NCI-H2196 (cell line): ENCODE measurements at regions not wholly inside any gene's neighbourhood (a gene's known extent, or its start where the extent isn't known, plus 50 kb on each side); places are given as distances from the start of the nearest gene placed in this dataset.
"Not testable (repeated sequence)": the region's sequence is repeated elsewhere in the genome, so short reads cannot be mapped to it uniquely, and the experiment has no call there.

ENCODE experiments used
- DNase-seq: peaks from one replicate; lab custom pipeline; 2025; ENCODE audit not compliant: unreplicated experiment; lab: John Stamatoyannopoulos, UW

DNA sequence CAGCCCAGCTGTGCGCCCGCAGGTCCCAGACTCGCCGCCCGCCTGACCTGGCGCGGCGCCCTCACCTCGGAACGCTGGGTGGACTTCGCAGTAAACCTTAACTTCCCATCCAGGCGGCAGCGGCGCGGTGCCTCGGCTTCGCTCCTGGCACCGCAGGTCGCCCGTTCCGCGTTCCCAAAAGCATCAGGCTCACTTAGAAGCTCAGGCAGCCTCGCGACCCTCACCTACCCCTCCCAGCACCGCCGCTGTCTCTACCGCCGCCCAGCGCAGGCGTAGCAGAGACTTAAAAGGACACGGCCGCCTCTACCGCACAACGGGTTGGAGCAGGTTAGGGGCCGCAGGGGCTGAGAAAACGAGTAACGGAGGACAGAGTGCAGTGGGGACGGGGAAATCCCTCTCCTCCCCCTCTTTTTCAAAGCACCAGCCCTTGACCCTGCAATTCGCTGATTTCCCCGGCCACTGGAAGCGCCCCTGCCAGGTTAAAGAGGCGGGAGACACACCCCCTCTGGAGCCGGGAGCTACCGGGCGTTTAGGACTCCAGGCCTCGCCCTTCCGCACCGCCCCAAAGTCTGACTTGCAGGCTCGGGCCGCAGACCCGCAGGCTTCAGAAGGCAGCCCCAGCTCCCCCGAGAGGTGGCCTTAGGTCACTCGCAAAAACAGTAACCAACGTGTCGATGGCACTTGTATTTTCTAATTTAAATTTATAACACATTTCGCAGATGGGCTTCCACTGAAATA is 328.5 kb downstream of the FAM72C start:
- no peak for DNase-seq

DNA sequence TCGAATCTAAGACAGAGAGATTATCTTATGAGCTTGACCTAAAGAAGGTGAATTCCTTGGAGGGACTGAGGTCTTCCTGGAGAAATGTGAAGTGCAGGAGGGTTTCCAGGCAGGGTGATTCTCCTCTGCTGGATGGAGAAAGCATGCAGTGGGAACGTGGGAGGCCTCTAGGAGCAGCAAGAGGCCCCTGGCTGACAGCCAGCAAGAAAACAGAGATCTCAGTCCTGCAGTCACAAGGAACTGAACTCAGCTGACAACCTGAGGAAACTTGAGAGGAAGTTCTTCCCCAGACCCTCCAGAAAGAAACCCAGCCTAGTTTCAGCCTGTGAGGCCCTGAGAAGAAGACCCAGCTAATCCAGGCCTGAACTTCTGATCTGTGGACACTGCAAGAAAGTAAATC is 345.9 kb downstream of the FAM72C start:
- no peak for DNase-seq

DNA sequence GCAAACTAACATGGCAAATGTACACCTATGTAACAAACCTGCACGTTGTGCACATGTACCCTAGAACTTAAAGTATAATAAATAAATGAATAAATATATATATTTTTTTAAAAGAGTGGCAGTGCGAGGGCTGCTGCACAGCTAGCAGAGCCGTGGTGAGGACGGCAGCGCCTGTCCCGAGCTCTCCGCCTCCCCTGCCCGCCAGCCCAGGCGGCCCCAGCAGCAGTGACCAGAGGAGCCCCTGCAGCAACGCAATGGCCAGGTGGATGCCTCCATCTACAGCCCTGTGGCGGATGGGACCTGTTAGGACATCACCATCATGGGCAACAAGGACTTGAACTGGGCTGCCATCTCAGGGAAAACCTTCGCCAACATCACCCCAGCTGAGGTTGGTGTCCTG is 351.9 kb downstream of the FAM72C start:
- DNase-seq = no peak

DNA sequence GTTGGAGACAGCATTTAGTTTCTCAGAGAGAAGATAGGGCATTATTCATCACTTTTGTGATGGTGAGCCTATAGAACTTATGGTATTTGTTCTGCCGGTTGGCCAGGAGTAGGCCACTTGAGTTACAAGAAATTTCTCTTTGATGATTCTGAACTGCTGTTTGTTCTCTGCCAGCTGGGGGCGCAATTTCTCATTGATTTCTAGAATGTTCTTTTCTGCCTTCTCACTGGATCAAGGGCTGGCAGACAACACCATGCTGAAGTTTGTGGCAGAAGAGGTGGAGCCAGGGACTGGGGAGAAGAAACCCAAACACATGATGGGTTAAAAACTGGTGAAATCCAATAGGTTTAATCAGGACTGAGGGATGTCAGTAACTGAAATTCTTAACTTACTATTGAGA is 360.6 kb downstream of the FAM72C start:
- no peak for DNase-seq

DNA sequence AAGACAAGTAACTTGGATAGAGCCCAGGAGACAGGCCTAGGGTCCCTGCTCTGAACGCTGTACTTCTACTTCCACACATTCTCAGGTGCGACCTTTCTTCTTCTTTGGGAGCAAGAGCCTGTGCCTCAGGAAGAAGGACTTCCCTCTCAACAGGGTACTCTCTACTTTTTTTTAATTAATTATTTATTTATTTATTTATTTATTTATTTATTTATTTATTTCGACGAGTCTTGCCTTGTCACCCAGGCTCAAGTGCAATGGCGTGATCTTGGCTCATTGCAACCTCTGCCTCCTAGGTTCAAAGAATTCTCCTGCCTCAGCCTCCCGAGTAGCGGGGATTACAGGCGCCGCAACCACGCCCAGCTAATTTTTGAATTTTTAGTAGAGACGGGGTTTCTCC is 361.6 kb downstream of the FAM72C start:
- DNase-seq = no peak

DNA sequence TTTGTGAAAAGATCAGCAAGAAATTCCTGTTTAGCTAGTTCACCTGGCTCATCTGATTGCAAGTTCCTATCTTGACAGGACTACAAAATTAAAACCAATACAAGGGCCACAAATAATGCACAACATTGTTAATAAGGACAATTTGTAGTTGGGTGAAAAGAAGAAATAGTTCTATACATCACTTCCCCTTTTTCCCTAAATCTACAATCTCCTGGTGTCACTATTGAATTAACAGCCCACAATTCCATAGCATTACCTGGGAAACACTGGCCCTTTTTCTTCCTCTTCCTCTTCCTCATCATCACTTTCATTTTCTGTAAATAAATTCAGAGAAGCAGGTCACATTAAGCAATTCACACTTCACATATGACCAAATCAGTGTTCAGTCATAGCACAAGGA is 366.9 kb downstream of the FAM72C start:
- DNase-seq = no peak

DNA sequence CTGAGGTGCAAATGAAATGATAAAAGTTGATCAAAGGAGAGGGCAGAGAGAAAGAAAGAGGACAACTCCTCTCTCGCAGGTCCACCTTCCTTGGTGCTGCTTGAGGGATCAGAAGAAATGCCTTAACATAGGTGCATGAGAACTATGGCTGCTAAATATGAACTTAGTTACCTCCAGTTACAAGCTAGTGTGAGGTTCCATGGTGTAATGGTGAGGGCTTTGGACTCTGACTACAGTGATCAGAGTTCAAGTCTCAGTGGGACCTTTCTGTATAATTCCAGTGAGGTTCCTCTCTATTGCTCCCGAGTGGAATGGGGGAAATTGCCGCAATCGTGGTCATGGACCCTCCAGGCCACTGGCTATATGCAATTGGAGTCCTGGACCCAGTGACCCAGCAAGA is 387.3 kb downstream of the FAM72C start:
- DNase-seq = no peak

DNA sequence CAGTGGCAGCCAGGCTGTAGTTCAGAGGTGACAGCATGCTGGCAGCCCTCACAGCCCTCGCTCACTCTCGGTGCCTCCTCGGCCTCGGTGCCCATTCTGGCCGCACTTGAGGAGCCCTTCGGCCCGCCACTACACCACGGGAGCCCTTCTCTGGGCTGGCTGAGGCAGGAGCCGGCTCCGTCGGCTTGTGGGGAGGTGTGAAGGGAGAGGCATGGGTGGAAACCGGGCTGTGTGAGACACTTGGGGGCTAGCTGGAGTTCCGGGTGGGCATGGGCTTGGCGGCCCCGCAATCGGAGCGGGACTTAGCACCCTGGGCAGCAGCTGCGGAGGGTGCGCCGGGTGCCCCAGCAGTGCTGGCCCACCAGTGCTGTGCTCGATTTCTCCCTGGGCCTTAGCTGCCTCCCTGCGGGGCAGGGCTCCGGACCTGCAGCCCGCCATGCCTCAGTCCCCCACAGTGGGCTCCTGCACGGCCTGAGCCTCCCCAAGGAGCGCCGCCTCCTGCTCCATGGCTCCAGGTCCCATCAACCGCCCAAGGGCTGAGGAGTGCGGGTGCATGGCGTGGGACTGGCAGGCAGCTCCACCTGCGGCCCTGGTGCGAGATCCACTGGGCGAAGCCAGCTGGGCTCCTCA is 396.8 kb downstream of the FAM72C start:
- no peak for DNase-seq

DNA sequence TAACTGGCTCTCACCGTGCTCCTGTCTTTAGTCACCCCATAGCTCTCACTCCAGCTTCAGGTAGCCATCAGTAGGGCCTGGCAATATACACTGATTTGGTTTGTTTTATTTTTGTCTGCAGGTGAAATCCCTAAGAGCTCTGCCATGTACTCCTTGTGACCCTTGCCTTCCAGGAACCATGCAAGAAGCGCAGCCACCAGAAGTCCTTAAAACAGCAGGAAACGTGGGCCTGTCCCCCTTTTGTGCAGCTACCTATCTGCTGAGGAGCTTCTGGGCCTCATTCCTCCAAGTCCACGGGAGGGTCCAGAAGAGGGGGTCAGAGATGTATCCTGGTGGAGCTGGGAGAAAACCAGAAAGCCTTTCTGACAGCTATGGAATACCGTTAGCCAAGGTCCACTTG is 399.1 kb downstream of the FAM72C start:
- DNase-seq = not testable (repeated sequence)

DNA sequence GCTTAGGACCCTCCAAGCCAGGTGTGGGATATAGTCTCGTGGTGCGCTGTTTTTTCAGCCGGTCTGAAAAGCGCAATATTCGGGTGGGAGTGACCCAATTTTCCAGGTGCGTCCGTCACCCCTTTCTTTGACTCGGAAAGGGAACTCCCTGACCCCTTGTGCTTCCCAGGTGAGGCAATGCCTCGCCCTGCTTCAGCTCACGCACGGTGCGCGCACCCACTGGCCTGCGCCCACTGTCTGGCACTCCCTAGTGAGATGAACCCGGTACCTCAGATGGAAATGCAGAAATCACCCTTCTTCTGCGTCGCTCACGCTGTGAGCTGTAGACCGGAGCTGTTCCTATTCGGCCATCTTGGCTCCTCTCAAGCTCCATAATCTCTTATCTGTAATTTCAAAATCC is 408.0 kb downstream of the FAM72C start:
- DNase-seq = not testable (repeated sequence)

DNA sequence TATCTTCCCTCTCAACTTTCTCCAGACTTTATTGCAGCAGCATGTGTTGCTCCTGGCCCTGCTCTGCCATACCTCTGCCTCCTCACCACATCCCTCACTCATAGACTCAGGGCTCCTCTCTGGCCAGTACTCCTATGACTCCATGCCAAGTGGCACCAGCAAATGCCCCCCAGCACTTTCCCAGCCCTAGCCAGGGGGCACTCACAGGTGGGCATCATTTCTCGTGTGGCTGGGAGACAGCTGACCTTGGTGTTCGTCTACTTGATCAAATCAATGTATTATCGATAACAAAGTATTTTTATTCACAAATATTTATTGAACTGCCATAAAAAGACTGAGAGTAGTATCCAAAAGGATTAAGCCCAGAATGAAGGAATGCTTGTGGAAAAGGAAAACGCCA is 418.2 kb downstream of the FAM72C start:
- no peak for DNase-seq

DNA sequence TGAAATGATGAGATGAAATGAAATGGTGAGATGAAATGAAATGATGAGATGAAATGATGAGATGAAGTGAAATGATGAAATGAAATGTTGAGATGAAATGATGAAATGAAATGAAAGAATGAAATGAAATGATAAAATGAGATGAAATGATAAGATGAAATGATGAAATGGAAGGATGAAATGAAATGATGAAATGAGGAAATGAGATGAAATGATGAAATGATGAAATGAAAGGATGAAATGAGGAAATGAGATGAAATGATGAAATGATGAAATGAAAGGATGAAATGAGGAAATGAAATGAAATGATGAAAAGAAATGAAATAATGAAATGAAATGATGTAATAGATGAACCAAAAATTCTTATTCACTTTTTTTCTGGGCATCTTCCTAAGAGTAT is 467.1 kb downstream of the FAM72C start:
- DNase-seq = not testable (repeated sequence)

DNA sequence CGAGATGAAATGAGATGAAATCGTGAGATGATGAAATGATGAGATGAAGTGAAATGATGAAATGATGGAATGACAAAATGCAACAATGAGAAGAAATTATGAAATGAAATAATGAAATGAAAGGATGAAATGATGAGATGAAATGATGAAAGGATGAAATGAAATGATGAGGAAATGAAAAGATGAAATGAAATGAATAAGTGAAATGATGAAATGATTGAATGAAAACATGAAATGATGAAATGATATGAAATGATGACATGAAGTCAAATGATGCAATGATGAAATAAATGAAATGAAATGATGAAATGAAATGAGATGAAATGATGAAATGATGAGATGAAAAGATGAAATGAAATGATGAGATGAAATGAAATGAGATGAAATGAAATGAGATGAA is 467.7 kb downstream of the FAM72C start:
- DNase-seq = not testable (repeated sequence)

DNA sequence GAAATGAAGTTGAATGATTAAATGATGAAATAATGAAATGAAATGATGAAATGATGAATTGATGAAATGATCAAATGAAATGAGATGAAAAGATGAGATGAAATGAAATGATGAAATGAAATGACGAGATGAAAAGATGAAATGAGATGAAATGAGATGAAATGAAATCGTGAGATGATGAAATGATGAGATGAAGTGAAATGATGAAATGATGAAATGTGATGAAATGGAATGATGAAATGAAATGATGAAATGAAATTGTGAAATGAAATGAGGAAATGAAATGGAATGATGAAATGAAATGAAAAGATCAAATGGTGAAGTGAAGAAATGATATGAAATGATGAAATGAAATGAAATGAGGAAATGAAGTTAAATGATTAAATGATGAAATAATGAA is 468.7 kb downstream of the FAM72C start:
- DNase-seq = not testable (repeated sequence)

DNA sequence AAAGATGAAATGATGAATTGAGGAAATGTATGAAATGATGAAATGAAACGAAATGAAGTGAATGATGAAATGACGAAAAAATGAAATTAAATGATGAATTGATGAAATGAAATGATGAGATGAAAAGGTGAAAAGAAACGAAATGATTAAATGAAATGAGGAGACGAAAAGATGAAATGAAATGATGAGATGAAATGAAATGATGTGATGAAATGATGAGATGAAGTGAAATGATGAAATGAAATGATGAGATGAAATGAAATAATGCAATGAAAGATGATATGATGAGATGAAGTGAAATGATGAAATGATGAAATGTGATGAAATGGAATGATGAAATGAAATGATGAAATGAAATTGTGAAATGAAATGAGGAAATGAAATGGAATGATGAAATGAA is 469.7 kb downstream of the FAM72C start:
- DNase-seq = not testable (repeated sequence)

DNA sequence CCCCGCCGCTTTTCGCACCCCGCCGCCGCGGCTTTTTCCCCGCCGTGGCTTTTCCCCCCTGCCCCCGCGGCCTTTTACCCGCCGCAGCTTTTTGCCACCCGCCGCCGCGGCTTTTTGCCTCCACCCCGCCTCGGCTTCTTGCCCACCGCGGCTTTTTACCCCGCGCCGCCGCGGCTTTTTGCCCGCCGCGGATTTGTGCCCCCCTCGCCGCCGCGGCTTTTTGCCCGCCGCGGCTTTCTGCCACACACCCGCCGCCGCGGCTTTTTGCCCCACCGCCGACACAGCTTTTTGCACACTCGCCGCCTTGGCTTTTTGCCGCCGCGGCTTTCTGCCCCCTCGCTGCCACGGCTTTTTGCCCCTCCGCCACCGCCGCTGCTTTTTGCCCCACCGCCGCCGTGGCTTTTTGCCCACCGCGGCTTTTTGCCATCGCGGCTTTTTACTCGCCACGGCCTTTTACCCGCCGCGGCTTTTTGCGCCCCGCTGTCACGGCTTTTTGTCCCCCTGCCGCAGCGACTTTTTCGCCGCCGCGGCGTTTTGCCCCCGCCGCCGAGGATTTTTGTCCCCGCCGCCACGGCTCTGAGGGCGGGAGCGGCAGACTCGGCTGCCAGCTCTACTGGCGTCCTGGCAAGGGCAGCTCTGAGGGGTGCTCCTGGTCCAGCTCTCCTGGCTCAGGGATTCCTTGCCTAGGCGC is 473.6 kb downstream of the FAM72C start:
- DNase-seq = not testable (repeated sequence)

DNA sequence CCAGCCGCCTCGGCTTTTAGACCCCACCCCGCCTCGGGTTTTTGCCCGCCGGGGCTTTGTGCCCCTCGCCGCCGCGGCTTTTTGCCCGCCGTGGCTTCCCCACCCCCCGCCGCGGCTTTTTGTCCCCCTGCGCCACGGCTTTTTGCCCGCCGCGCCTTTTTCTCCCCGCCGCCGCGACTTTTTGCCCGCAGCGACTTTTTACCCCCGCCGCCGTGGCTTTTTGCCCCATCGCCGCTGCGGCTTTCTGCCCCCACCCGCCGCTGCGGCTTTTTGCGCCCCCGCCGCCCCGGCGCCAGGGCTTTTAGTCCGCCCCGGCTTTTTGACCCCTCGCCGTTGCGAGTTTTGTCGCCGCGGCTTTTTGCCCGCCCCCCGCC is 474.4 kb downstream of the FAM72C start:
- no peak for DNase-seq

DNA sequence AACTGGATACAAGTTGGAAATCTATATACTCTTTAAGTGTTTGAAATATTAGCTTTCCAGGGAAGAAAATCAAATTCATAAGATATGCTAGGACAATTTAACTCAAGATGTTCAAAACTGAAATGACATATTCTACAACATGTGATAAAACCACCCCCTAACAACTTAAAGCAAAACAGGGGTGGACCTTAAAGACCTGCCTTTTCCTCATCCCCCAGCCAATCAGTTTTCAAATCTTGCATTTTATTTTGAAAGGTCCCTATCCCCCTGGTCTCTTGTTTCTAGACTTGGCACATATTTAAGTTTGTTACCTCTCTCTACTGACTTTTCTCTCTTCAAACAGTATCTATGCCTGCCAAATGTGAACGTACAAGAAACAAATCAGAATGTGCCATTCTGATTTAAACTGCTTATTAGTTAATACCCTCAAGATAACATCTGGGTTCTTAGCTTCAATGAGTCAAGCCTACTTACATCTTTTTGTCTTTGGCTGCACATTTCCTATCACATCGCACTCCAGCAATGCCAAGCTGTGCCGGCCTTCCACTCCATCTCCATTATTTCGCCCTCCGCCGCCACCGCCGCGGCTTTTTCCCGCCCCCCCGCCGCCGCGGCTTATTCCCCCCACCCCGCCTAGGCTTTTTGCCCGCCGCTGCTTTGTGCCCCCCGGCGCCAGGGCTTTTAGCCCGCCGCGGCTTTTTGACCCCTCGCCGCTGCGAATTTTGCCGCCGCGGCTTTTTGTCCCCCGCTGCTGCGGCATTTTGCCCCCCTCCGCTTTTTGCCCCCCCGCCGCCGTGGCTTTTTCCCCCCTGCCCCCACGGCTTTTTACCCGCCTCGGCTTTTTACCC is 475.0 kb downstream of the FAM72C start:
- DNase-seq = not testable (repeated sequence)
